ENCODE measurements at regions not wholly inside any gene's neighbourhood (a gene's known extent, or its start where the extent isn't known, plus 50 kb on each side); places are given as distances from the start of the nearest gene placed in this dataset.

DNA sequence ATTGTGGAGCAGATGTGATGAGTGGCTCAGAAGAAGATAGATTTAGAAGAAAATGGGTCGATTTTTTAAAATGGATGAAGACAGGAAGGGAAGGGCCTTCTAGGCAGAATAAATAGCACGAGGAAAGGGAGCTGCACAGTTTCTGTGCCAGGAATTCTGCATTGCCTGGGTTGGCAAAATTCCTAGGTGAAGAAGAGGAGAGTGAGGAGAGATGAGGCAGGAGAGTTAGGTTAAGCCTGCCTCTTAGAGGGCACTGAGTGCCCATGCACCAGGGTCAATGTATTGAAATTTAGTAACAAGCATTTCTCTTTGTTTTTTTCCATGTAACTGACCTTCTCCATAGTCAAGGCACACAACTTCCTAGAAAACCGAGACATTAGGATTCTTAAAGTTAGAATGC lies 159.5 kb downstream of the YTHDC2 start:
- no peak for TF ChIP-seq POLR2AphosphoS5 (IDR thresholded peaks at IDR 0.05; ENCODE audit: low read depth, low read length)
- TF ChIP-seq POLR2A (IDR thresholded peaks at IDR 0.05; ENCODE audit: low read depth, low read length) = no peak

Data from GM12892 (cell line).